CD8-positive, alpha-beta memory T cell (primary cell): ENCODE measurements at regions not wholly inside any gene's neighbourhood (a gene's known extent, or its start where the extent isn't known, plus 50 kb on each side); places are given as distances from the start of the nearest gene placed in this dataset.

Source experiments
- CTCF ChIA-PET: fragments of 350-600 bp; sonication (Branson Sonifier 250); formaldehyde crosslinking; loops from one replicate; lab custom pipeline; 2021; ENCODE audit warnings: antibody characterized with exemption; lab: Charles Lee
- POLR2A ChIA-PET: fragments of 350-600 bp; sonication (Branson Sonifier 250); formaldehyde crosslinking; loops from one replicate; lab custom pipeline; 2021; ENCODE audit warnings: antibody characterized with exemption; lab: Charles Lee
- DNase-seq, 5 donors: peaks; one replicate each; pipeline versions ENCODE4 v3.0.0 to v3.0.0-alpha.2; 2020 to 2022; ENCODE audit warnings: mixed read lengths in 1 of 5
- H3K27ac ChIP-seq: one replicate; pipeline ENCODE4 v1.7.0; 2013; ENCODE audit warnings: low read depth, mild to moderate bottlenecking, low read length, moderate library complexity
- H3K27me3 ChIP-seq: 2 replicates; pipeline ENCODE4 v1.7.0; 2013; ENCODE audit warnings: low read length, mild to moderate bottlenecking; ENCODE audit not compliant: insufficient read depth, poor library complexity, severe bottlenecking
- H3K36me3 ChIP-seq: 2 replicates; pipeline ENCODE4 v1.7.0; 2013; ENCODE audit warnings: mild to moderate bottlenecking, low read length, moderate library complexity; ENCODE audit not compliant: insufficient read depth
- H3K4me1 ChIP-seq: 2 replicates; pipeline ENCODE4 v1.7.0; 2013; ENCODE audit warnings: mild to moderate bottlenecking, low read length, moderate library complexity; ENCODE audit not compliant: insufficient read depth
- H3K4me3 ChIP-seq: 2 replicates; pipeline ENCODE4 v1.7.0; 2013; ENCODE audit warnings: mild to moderate bottlenecking, low read length
- H3K9me3 ChIP-seq: 2 replicates; pipeline ENCODE4 v1.7.0; 2013; ENCODE audit warnings: mild to moderate bottlenecking, low read length
- H3K27ac Mint-ChIP-seq, 8 donors: one replicate each; pipeline ENCODE4 v1.8.0; 2020 to 2021; ENCODE audit warnings: mixed read lengths in 8 of 8, mild to moderate bottlenecking in 6 of 8, inconsistent platforms in 3 of 8, moderate library complexity in 3 of 8
- H3K27me3 Mint-ChIP-seq, 2 donors: one replicate each; pipeline ENCODE4 v1.8.0; 2020 to 2021; ENCODE audit warnings: mixed read lengths in 2 of 2, mild to moderate bottlenecking in 1 of 2, moderate library complexity in 1 of 2
- H3K36me3 Mint-ChIP-seq, 3 donors: one replicate each; pipeline ENCODE4 v1.8.0; 2020 to 2021; ENCODE audit warnings: mixed read lengths in 3 of 3, inconsistent platforms in 1 of 3, mild to moderate bottlenecking in 1 of 3
- H3K4me1 Mint-ChIP-seq, 3 donors: one replicate each; pipeline ENCODE4 v1.8.0; 2020 to 2021; ENCODE audit warnings: mixed read lengths in 3 of 3, inconsistent platforms in 1 of 3, mild to moderate bottlenecking in 1 of 3
- H3K4me3 Mint-ChIP-seq, 7 donors: one replicate each; pipeline ENCODE4 v1.8.0; 2020 to 2021; ENCODE audit warnings: mixed read lengths in 7 of 7, mild to moderate bottlenecking in 6 of 7, moderate library complexity in 4 of 7, inconsistent platforms in 2 of 7
- H3K9me3 Mint-ChIP-seq, 5 donors: one replicate each; pipeline ENCODE4 v1.8.0; 2020 to 2022; ENCODE audit warnings: mixed read lengths in 5 of 5, mild to moderate bottlenecking in 3 of 5, moderate library complexity in 2 of 5, inconsistent platforms in 1 of 5

GRCh38 chr7:46681865-46682503, 760.9 kb upstream of the IGFBP3 start:
- Histone ChIP-seq H3K4me1 (no peaks in the 10 kb centered on the region), H3K9me3 (no peaks in the 10 kb centered on the region), H3K27ac (no peak overlapping the region), H3K4me3 (no peak overlapping the region), H3K27me3 (no peaks in the 10 kb centered on the region), H3K36me3 (no peaks in the 10 kb centered on the region)
- Mint-ChIP-seq H3K27ac (no peak overlapping the region), H3K36me3 (no peaks in the 10 kb centered on the region), H3K4me1 (no peaks in the 10 kb centered on the region), H3K4me3 (no peak overlapping the region), H3K9me3 (peaks cover 2 to 8% (median 5%) of the 10 kb centered on the region in 5 donors), H3K27me3 (no peaks in the 10 kb centered on the region)
- ChIA-PET CTCF (no interaction called here), POLR2A (no interaction called here)
- no peak for DNase-seq

- Mint-ChIP-seq H3K36me3 (no peaks in the 10 kb centered on the region), H3K27ac (no peak overlapping the region), H3K27me3 (no peaks in the 10 kb centered on the region), H3K4me1 (no peaks in the 10 kb centered on the region), H3K9me3 (peaks cover 0 to 7% (median 6%) of the 10 kb centered on the region in 5 donors), H3K4me3 (no peak overlapping the region)
- Histone ChIP-seq H3K27me3 (no peaks in the 10 kb centered on the region), H3K36me3 (no peaks in the 10 kb centered on the region), H3K4me1 (no peaks in the 10 kb centered on the region), H3K9me3 (no peaks in the 10 kb centered on the region), H3K4me3 (no peak overlapping the region), H3K27ac (no peak overlapping the region)
- ChIA-PET CTCF (no interaction called here), POLR2A (no interaction called here)
- DNase-seq = no peak
Observed at GRCh38 chr7:46680147-46680546, 759.1 kb upstream of the IGFBP3 start.

GRCh38 chr7:46679671-46680070, 758.6 kb upstream of the IGFBP3 start:
- CTCF ChIA-PET = no interaction called here
- Mint-ChIP-seq H3K27ac (no peak overlapping the region), H3K4me3 (no peak overlapping the region), H3K36me3 (no peaks in the 10 kb centered on the region), H3K27me3 (no peaks in the 10 kb centered on the region), H3K9me3 (peaks cover 0 to 7% (median 6%) of the 10 kb centered on the region in 5 donors), H3K4me1 (no peaks in the 10 kb centered on the region)
- Histone ChIP-seq H3K36me3 (no peaks in the 10 kb centered on the region), H3K4me1 (no peaks in the 10 kb centered on the region), H3K27ac (no peak overlapping the region), H3K9me3 (no peaks in the 10 kb centered on the region), H3K4me3 (no peak overlapping the region), H3K27me3 (no peaks in the 10 kb centered on the region)
- DNase-seq = no peak
- POLR2A ChIA-PET = no interaction called here

- H3K27me3 ChIP-seq = no peaks in the 10 kb centered on the region
- ChIA-PET CTCF (no interaction called here), POLR2A (no interaction called here)
- H3K36me3 ChIP-seq = no peaks in the 10 kb centered on the region
- H3K4me3 ChIP-seq = no peak overlapping the region
- no peak for DNase-seq
- H3K4me1 ChIP-seq = no peaks in the 10 kb centered on the region
- no peak overlapping the region for H3K4me3 Mint-ChIP-seq
- no peaks in the 10 kb centered on the region for H3K9me3 ChIP-seq
- no peak overlapping the region for H3K27ac Mint-ChIP-seq
- H3K27me3 Mint-ChIP-seq = no peaks in the 10 kb centered on the region
- H3K4me1 Mint-ChIP-seq = no peaks in the 10 kb centered on the region
- no peak overlapping the region for H3K27ac ChIP-seq
- peaks cover 0 to 3% (median 3%) of the 10 kb centered on the region in 5 donors for H3K9me3 Mint-ChIP-seq
- H3K36me3 Mint-ChIP-seq = no peaks in the 10 kb centered on the region
Observed at GRCh38 chr7:46678421-46678820, 757.3 kb upstream of the IGFBP3 start.

- no peak for DNase-seq
- H3K9me3 Mint-ChIP-seq = peaks cover 0 to 3% (median 0%) of the 10 kb centered on the region in 5 donors
- CTCF ChIA-PET = no interaction called here
- H3K27me3 ChIP-seq = no peaks in the 10 kb centered on the region
- no peak overlapping the region for H3K27ac ChIP-seq
- no peaks in the 10 kb centered on the region for H3K9me3 ChIP-seq
- no peak overlapping the region for H3K27ac Mint-ChIP-seq
- H3K4me1 ChIP-seq = no peaks in the 10 kb centered on the region
- no peak overlapping the region for H3K4me3 ChIP-seq
- H3K4me1 Mint-ChIP-seq = no peaks in the 10 kb centered on the region
- H3K36me3 ChIP-seq = no peaks in the 10 kb centered on the region
- POLR2A ChIA-PET = no interaction called here
- no peak overlapping the region for H3K4me3 Mint-ChIP-seq
- no peaks in the 10 kb centered on the region for H3K36me3 Mint-ChIP-seq
- H3K27me3 Mint-ChIP-seq = no peaks in the 10 kb centered on the region
Observed at GRCh38 chr7:46675456-46675855, 754.4 kb upstream of the IGFBP3 start.

GRCh38 chr7:46672861-46673260, 751.8 kb upstream of the IGFBP3 start:
- Histone ChIP-seq H3K27me3 (no peaks in the 10 kb centered on the region), H3K4me1 (no peaks in the 10 kb centered on the region), H3K4me3 (no peak overlapping the region), H3K9me3 (no peaks in the 10 kb centered on the region), H3K36me3 (no peaks in the 10 kb centered on the region), H3K27ac (no peak overlapping the region)
- no peak overlapping the region for H3K4me3 Mint-ChIP-seq
- no peaks in the 10 kb centered on the region for H3K27me3 Mint-ChIP-seq
- POLR2A ChIA-PET = no interaction called here
- H3K36me3 Mint-ChIP-seq = no peaks in the 10 kb centered on the region
- peaks cover 0 to 11% (median 2%) of the 10 kb centered on the region in 5 donors for H3K9me3 Mint-ChIP-seq
- no peak overlapping the region for H3K27ac Mint-ChIP-seq
- CTCF ChIA-PET = no interaction called here
- H3K4me1 Mint-ChIP-seq = no peaks in the 10 kb centered on the region
- no peak for DNase-seq

GRCh38 chr7:46671108-46671769, 750.2 kb upstream of the IGFBP3 start:
- H3K27me3 ChIP-seq = no peaks in the 10 kb centered on the region
- no peak for DNase-seq
- no peak overlapping the region for H3K4me3 Mint-ChIP-seq
- H3K4me3 ChIP-seq = no peak overlapping the region
- POLR2A ChIA-PET = no interaction called here
- no peaks in the 10 kb centered on the region for H3K27me3 Mint-ChIP-seq
- no peaks in the 10 kb centered on the region for H3K4me1 Mint-ChIP-seq
- H3K36me3 ChIP-seq = no peaks in the 10 kb centered on the region
- CTCF ChIA-PET = no interaction called here
- H3K27ac Mint-ChIP-seq = no peak overlapping the region
- H3K36me3 Mint-ChIP-seq = no peaks in the 10 kb centered on the region
- no peaks in the 10 kb centered on the region for H3K4me1 ChIP-seq
- H3K27ac ChIP-seq = no peak overlapping the region
- peaks cover under 1 to 11% (median 6%) of the 10 kb centered on the region in 5 donors for H3K9me3 Mint-ChIP-seq
- H3K9me3 ChIP-seq = no peaks in the 10 kb centered on the region

GRCh38 chr7:46669028-46669427, 748.0 kb upstream of the IGFBP3 start:
- Histone ChIP-seq H3K27me3 (no peaks in the 10 kb centered on the region), H3K4me3 (no peak overlapping the region), H3K36me3 (no peaks in the 10 kb centered on the region), H3K4me1 (no peaks in the 10 kb centered on the region), H3K9me3 (no peaks in the 10 kb centered on the region), H3K27ac (no peak overlapping the region)
- POLR2A ChIA-PET = no interaction called here
- no peak overlapping the region for H3K27ac Mint-ChIP-seq
- H3K27me3 Mint-ChIP-seq = no peaks in the 10 kb centered on the region
- H3K4me1 Mint-ChIP-seq = no peaks in the 10 kb centered on the region
- H3K36me3 Mint-ChIP-seq = no peaks in the 10 kb centered on the region
- CTCF ChIA-PET = no interaction called here
- peaks cover 3 to 11% (median 6%) of the 10 kb centered on the region in 5 donors for H3K9me3 Mint-ChIP-seq
- no peak for DNase-seq
- H3K4me3 Mint-ChIP-seq = no peak overlapping the region
